HepG2 (cell line): ENCODE measurements at regions not wholly inside any gene's neighbourhood (a gene's known extent, or its start where the extent isn't known, plus 50 kb on each side); places are given as distances from the start of the nearest gene placed in this dataset.

Experiments used
- ERF ChIP-seq: IDR thresholded peaks from 2 replicates; pipeline ENCODE4 v1.6.1; 2018; ENCODE audit warnings: missing biosample characterization, missing genetic modification reagents
- FOXK2 ChIP-seq: fragments of 450-650 bp; IDR thresholded peaks from 2 replicates; pipeline ENCODE4 v1.6.1; 2016
- HNF4A ChIP-seq: sonication (generic); formaldehyde crosslinking; IDR thresholded peaks from 2 replicates; pipeline ENCODE4 v1.4.0; 2020; ENCODE audit warnings: missing genetic modification reagents
- MAX ChIP-seq: IDR thresholded peaks from 2 replicates; pipeline ENCODE4 v1.6.1; 2012; ENCODE audit warnings: inconsistent platforms
- TFDP1 ChIP-seq: IDR thresholded peaks from 2 replicates; pipeline ENCODE4 v1.6.1; 2016; ENCODE audit warnings: missing compliant biosample characterization, missing genetic modification reagents, borderline replicate concordance
- ZBTB25 ChIP-seq: IDR thresholded peaks from 2 replicates; pipeline ENCODE4 v1.6.1; 2018; ENCODE audit warnings: missing genetic modification reagents
- ZNF143 ChIP-seq: sonication (generic); formaldehyde crosslinking; IDR thresholded peaks from 2 replicates; pipeline ENCODE4 v1.4.0; 2020; ENCODE audit warnings: missing genetic modification reagents
- ZNF337 ChIP-seq: sonication (generic); formaldehyde crosslinking; IDR thresholded peaks from 2 replicates; pipeline ENCODE4 v1.5.1; 2020; ENCODE audit warnings: missing genetic modification reagents, low read depth, mild to moderate bottlenecking, borderline replicate concordance
- ZNF414 ChIP-seq: sonication (generic); formaldehyde crosslinking; IDR thresholded peaks from 2 replicates; pipeline ENCODE4 v1.5.0; 2020; ENCODE audit warnings: missing genetic modification reagents
- ZNF614 ChIP-seq: IDR thresholded peaks from 2 replicates; pipeline ENCODE4 v1.6.1; 2018; ENCODE audit warnings: missing biosample characterization, missing genetic modification reagents, inconsistent platforms, borderline replicate concordance
- TF ChIP-seq, protein P1 (sequence below), 2 experiments: IDR thresholded peaks; 2 replicates each; pipeline ENCODE4 v1.6.1; 2011 to 2012; ENCODE audit warnings: low read length in 2 of 2, borderline replicate concordance in 1 of 2, low read depth in 1 of 2, mild to moderate bottlenecking in 1 of 2, moderate library complexity in 1 of 2
- TF ChIP-seq, protein P2 (sequence below): IDR thresholded peaks from 2 replicates; pipeline ENCODE4 v1.6.1; 2016
- TF ChIP-seq, protein P3 (sequence below): IDR thresholded peaks from 2 replicates; pipeline ENCODE4 v1.6.1; 2018; ENCODE audit warnings: missing genetic modification reagents, mild to moderate bottlenecking, missing compliant biosample characterization
- TF ChIP-seq, protein P4 (sequence below): IDR thresholded peaks from 2 replicates; pipeline ENCODE4 v1.6.1; 2016; ENCODE audit warnings: low read depth, missing genetic modification reagents, missing compliant biosample characterization

GRCh38 chr1:87642581-87643221, 314.0 kb downstream of the LMO4 start (continued):
- TF ChIP-seq, protein P1, sequence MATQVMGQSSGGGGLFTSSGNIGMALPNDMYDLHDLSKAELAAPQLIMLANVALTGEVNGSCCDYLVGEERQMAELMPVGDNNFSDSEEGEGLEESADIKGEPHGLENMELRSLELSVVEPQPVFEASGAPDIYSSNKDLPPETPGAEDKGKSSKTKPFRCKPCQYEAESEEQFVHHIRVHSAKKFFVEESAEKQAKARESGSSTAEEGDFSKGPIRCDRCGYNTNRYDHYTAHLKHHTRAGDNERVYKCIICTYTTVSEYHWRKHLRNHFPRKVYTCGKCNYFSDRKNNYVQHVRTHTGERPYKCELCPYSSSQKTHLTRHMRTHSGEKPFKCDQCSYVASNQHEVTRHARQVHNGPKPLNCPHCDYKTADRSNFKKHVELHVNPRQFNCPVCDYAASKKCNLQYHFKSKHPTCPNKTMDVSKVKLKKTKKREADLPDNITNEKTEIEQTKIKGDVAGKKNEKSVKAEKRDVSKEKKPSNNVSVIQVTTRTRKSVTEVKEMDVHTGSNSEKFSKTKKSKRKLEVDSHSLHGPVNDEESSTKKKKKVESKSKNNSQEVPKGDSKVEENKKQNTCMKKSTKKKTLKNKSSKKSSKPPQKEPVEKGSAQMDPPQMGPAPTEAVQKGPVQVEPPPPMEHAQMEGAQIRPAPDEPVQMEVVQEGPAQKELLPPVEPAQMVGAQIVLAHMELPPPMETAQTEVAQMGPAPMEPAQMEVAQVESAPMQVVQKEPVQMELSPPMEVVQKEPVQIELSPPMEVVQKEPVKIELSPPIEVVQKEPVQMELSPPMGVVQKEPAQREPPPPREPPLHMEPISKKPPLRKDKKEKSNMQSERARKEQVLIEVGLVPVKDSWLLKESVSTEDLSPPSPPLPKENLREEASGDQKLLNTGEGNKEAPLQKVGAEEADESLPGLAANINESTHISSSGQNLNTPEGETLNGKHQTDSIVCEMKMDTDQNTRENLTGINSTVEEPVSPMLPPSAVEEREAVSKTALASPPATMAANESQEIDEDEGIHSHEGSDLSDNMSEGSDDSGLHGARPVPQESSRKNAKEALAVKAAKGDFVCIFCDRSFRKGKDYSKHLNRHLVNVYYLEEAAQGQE (IDR thresholded peaks at IDR 0.05; ENCODE audit: borderline replicate concordance in 1 of 2, low read depth in 1 of 2, low read length in 2 of 2): peak in 1 of 2 experiments; percentile 68; a peak in 1 of 4 replicates
- TF ChIP-seq ZNF614 (peak; percentile 71; the same call in 1 of the 2 replicates), MAX (0 out of 2 replicates have a peak, but pooled peaks have one; percentile 21), ZNF414 (CRISPR knock-in tag) (peak; percentile 24; the same call in 1 of the 2 replicates), TFDP1 (CRISPR knock-in tag) (no peak), ZNF337 (no peak), ZNF143 (CRISPR knock-in tag) (no peak), FOXK2 (no peak), ERF (CRISPR knock-in tag) (peak; percentile 46; the same call in 1 of the 2 replicates), ZBTB25 (CRISPR knock-in tag) (0 out of 2 replicates have a peak, but pooled peaks have one; percentile 22), HNF4A (CRISPR knock-in tag) (peak; percentile 75)
- TF ChIP-seq, protein P2, sequence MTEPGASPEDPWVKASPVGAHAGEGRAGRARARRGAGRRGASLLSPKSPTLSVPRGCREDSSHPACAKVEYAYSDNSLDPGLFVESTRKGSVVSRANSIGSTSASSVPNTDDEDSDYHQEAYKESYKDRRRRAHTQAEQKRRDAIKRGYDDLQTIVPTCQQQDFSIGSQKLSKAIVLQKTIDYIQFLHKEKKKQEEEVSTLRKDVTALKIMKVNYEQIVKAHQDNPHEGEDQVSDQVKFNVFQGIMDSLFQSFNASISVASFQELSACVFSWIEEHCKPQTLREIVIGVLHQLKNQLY (CRISPR knock-in tag): peak; percentile 48; the same call in 1 of the 2 replicates
- TF ChIP-seq, protein P3, sequence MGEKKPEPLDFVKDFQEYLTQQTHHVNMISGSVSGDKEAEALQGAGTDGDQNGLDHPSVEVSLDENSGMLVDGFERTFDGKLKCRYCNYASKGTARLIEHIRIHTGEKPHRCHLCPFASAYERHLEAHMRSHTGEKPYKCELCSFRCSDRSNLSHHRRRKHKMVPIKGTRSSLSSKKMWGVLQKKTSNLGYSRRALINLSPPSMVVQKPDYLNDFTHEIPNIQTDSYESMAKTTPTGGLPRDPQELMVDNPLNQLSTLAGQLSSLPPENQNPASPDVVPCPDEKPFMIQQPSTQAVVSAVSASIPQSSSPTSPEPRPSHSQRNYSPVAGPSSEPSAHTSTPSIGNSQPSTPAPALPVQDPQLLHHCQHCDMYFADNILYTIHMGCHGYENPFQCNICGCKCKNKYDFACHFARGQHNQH: peak; percentile 77
- TF ChIP-seq, protein P4, sequence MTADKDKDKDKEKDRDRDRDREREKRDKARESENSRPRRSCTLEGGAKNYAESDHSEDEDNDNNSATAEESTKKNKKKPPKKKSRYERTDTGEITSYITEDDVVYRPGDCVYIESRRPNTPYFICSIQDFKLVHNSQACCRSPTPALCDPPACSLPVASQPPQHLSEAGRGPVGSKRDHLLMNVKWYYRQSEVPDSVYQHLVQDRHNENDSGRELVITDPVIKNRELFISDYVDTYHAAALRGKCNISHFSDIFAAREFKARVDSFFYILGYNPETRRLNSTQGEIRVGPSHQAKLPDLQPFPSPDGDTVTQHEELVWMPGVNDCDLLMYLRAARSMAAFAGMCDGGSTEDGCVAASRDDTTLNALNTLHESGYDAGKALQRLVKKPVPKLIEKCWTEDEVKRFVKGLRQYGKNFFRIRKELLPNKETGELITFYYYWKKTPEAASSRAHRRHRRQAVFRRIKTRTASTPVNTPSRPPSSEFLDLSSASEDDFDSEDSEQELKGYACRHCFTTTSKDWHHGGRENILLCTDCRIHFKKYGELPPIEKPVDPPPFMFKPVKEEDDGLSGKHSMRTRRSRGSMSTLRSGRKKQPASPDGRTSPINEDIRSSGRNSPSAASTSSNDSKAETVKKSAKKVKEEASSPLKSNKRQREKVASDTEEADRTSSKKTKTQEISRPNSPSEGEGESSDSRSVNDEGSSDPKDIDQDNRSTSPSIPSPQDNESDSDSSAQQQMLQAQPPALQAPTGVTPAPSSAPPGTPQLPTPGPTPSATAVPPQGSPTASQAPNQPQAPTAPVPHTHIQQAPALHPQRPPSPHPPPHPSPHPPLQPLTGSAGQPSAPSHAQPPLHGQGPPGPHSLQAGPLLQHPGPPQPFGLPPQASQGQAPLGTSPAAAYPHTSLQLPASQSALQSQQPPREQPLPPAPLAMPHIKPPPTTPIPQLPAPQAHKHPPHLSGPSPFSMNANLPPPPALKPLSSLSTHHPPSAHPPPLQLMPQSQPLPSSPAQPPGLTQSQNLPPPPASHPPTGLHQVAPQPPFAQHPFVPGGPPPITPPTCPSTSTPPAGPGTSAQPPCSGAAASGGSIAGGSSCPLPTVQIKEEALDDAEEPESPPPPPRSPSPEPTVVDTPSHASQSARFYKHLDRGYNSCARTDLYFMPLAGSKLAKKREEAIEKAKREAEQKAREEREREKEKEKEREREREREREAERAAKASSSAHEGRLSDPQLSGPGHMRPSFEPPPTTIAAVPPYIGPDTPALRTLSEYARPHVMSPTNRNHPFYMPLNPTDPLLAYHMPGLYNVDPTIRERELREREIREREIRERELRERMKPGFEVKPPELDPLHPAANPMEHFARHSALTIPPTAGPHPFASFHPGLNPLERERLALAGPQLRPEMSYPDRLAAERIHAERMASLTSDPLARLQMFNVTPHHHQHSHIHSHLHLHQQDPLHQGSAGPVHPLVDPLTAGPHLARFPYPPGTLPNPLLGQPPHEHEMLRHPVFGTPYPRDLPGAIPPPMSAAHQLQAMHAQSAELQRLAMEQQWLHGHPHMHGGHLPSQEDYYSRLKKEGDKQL (CRISPR knock-in tag): 0 out of 2 replicates have a peak, but pooled peaks have one; percentile 41
